ENCODE measurements at regions not wholly inside any gene's neighbourhood (a gene's known extent, or its start where the extent isn't known, plus 50 kb on each side); places are given as distances from the start of the nearest gene placed in this dataset.

GRCh38 chr4:36394352-36394903, 113.0 kb downstream of the DTHD1 start:
- TF ChIP-seq POLR2A (IDR thresholded peaks at IDR 0.05) (no peak), CTCF (IDR thresholded peaks at IDR 0.05) (no peak)
